ENCODE measurements at regions not wholly inside any gene's neighbourhood (a gene's known extent, or its start where the extent isn't known, plus 50 kb on each side); places are given as distances from the start of the nearest gene placed in this dataset.

- TF ChIP-seq POLR2AphosphoS5 (IDR thresholded peaks at IDR 0.05) (no peak), POLR2A (IDR thresholded peaks at IDR 0.05) (no peak)
- TF ChIP-seq, protein P1, sequence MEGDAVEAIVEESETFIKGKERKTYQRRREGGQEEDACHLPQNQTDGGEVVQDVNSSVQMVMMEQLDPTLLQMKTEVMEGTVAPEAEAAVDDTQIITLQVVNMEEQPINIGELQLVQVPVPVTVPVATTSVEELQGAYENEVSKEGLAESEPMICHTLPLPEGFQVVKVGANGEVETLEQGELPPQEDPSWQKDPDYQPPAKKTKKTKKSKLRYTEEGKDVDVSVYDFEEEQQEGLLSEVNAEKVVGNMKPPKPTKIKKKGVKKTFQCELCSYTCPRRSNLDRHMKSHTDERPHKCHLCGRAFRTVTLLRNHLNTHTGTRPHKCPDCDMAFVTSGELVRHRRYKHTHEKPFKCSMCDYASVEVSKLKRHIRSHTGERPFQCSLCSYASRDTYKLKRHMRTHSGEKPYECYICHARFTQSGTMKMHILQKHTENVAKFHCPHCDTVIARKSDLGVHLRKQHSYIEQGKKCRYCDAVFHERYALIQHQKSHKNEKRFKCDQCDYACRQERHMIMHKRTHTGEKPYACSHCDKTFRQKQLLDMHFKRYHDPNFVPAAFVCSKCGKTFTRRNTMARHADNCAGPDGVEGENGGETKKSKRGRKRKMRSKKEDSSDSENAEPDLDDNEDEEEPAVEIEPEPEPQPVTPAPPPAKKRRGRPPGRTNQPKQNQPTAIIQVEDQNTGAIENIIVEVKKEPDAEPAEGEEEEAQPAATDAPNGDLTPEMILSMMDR (IDR thresholded peaks at IDR 0.05), result no peak
Measured at GRCh38 chr14:53350866-53351265, 197.7 kb upstream of the DDHD1 start.
